ENCODE measurements at regions not wholly inside any gene's neighbourhood (a gene's known extent, or its start where the extent isn't known, plus 50 kb on each side); places are given as distances from the start of the nearest gene placed in this dataset.

DNA sequence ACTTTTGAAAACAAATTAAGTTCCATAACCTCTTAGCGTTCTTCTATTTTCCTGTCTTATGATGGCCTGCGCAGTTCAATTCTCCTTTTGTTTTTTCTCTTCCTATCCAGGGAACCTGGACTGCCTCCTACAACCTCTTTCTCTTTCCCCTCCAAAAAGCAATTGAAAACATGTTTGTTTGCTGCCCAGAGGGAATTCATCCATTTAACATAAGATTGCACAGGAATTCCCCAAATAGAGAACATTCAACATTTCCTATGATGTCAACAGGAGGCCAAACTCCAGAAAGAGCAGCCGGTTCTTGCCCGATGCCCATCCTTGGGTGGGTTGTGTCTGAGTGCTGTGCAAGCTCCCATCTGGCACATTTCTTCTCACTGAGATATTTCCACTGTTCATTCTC is 94.2 kb upstream of the NRP1 start:
- Mint-ChIP-seq H3K27ac (ENCODE audit: unreplicated experiment) (no peak overlapping the region), H3K36me3 (ENCODE audit: insufficient read depth, unreplicated experiment) (no peaks in the 10 kb centered on the region), H3K27me3 (ENCODE audit: insufficient read depth, unreplicated experiment) (no peaks in the 10 kb centered on the region), H3K4me3 (ENCODE audit: unreplicated experiment) (no peak overlapping the region), H3K4me1 (ENCODE audit: low read depth, unreplicated experiment) (peaks cover 5% of the 10 kb centered on the region), H3K9me3 (ENCODE audit: unreplicated experiment) (no peaks in the 10 kb centered on the region)
- Histone ChIP-seq H3K4me1 (no peaks in the 10 kb centered on the region), H3K27me3 (replicated peaks; ENCODE audit: control insufficient read depth, insufficient read depth, low read length) (no peaks in the 10 kb centered on the region), H3K9me3 (no peaks in the 10 kb centered on the region), H3K36me3 (ENCODE audit: control insufficient read depth, insufficient read depth, low read length) (no peaks in the 10 kb centered on the region), H3K4me3 (ENCODE audit: low read depth, low read length) (no peak overlapping the region)
- intact Hi-C loops (cut with micrococcal nuclease; ENCODE audit: unreplicated experiment), result no loop called here
- no TSS peak for BruUV-seq (replicated peaks)
- POLR2A ChIA-PET, result no interaction called here
- TF ChIP-seq CTCF (IDR thresholded peaks at IDR 0.05; ENCODE audit: insufficient read depth in 1 of 2, low read depth in 1 of 2, low read length in 1 of 2, severe bottlenecking in 1 of 2, unreplicated experiment in 1 of 2), result no peak
- DNase-seq, result no peak
- CTCF ChIA-PET, result no interaction called here

DNA sequence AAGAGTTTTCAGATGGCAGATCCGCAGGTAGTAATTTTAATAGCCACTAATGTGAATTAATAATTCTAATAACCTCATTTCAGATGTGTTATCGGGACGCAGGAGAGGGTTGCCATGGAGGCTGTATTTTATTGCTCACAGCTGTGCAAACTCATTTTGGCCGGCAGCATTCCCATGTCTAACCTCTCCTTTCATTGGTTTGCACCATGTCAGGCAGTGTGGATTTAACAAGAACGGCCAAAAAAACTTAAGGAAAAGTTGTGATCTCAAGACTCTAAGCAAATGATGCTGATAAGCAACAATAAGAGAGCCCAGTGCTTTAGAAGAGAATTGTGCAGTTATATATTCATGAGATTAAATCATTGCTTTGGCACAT is 88.7 kb upstream of the NRP1 start:
- H3K9me3 Mint-ChIP-seq (ENCODE audit: unreplicated experiment), result no peaks in the 10 kb centered on the region
- Histone ChIP-seq H3K36me3 (ENCODE audit: control insufficient read depth, insufficient read depth, low read length) (no peaks in the 10 kb centered on the region), H3K27me3 (replicated peaks; ENCODE audit: control insufficient read depth, insufficient read depth, low read length) (no peaks in the 10 kb centered on the region), H3K9me3 (no peaks in the 10 kb centered on the region), H3K4me3 (ENCODE audit: low read depth, low read length) (no peak overlapping the region), H3K4me1 (no peaks in the 10 kb centered on the region)
- H3K27ac Mint-ChIP-seq (ENCODE audit: unreplicated experiment), result no peak overlapping the region
- TF ChIP-seq CTCF (IDR thresholded peaks at IDR 0.05; ENCODE audit: insufficient read depth in 1 of 2, low read depth in 1 of 2, low read length in 1 of 2, severe bottlenecking in 1 of 2, unreplicated experiment in 1 of 2), result no peak
- DNase-seq, result no peak
- no peaks in the 10 kb centered on the region for H3K27me3 Mint-ChIP-seq (ENCODE audit: insufficient read depth, unreplicated experiment)
- H3K4me3 Mint-ChIP-seq (ENCODE audit: unreplicated experiment), result no peak overlapping the region
- BruUV-seq (replicated peaks), result no TSS peak
- H3K36me3 Mint-ChIP-seq (ENCODE audit: insufficient read depth, unreplicated experiment), result no peaks in the 10 kb centered on the region
- intact Hi-C loops (cut with micrococcal nuclease; ENCODE audit: unreplicated experiment), result no loop called here
- ChIA-PET CTCF (no interaction called here), POLR2A (no interaction called here)
- H3K4me1 Mint-ChIP-seq (ENCODE audit: low read depth, unreplicated experiment), result no peaks in the 10 kb centered on the region

- no peak for DNase-seq
- no peaks in the 10 kb centered on the region for H3K36me3 ChIP-seq (ENCODE audit: control insufficient read depth, insufficient read depth, low read length)
- H3K4me3 Mint-ChIP-seq (ENCODE audit: unreplicated experiment), result no peak overlapping the region
- no peak overlapping the region for H3K27ac Mint-ChIP-seq (ENCODE audit: unreplicated experiment)
- ChIA-PET POLR2A (no interaction called here), CTCF (no interaction called here)
- TF ChIP-seq CTCF (IDR thresholded peaks at IDR 0.05; ENCODE audit: insufficient read depth in 1 of 2, low read depth in 1 of 2, low read length in 1 of 2, severe bottlenecking in 1 of 2, unreplicated experiment in 1 of 2), result no peak
- no peaks in the 10 kb centered on the region for H3K4me1 Mint-ChIP-seq (ENCODE audit: low read depth, unreplicated experiment)
- H3K4me3 ChIP-seq (ENCODE audit: low read depth, low read length), result no peak overlapping the region
- no TSS peak for BruUV-seq (replicated peaks)
- H3K27me3 ChIP-seq (replicated peaks; ENCODE audit: control insufficient read depth, insufficient read depth, low read length), result no peaks in the 10 kb centered on the region
- no peaks in the 10 kb centered on the region for H3K36me3 Mint-ChIP-seq (ENCODE audit: insufficient read depth, unreplicated experiment)
- H3K9me3 Mint-ChIP-seq (ENCODE audit: unreplicated experiment), result no peaks in the 10 kb centered on the region
- intact Hi-C loops (cut with micrococcal nuclease; ENCODE audit: unreplicated experiment), result no loop called here
- no peaks in the 10 kb centered on the region for H3K27me3 Mint-ChIP-seq (ENCODE audit: insufficient read depth, unreplicated experiment)
- no peaks in the 10 kb centered on the region for H3K4me1 ChIP-seq
- no peaks in the 10 kb centered on the region for H3K9me3 ChIP-seq
These were observed 88.1 kb upstream of the NRP1 start for GRCh38 chr10:33422471-33423153.

Data from Caco-2 (cell line).